HEK293 (cell line): ENCODE measurements at regions not wholly inside any gene's neighbourhood (a gene's known extent, or its start where the extent isn't known, plus 50 kb on each side); places are given as distances from the start of the nearest gene placed in this dataset.
A peak's percentile ranks its signal among the peaks of the same experiment; 100 is the strongest.

Source experiments
- CTCF ChIA-PET: fragments of 350-600 bp; formaldehyde crosslinking; extraction: SDS; loops from one replicate; lab custom pipeline; 2021; ENCODE audit warnings: antibody characterized with exemption; lab: Yijun Ruan, JAX
- POLR2A ChIA-PET: fragments of 300-600 bp; formaldehyde crosslinking; extraction: SDS; loops from one replicate; lab custom pipeline; 2020; ENCODE audit warnings: antibody characterized with exemption, inconsistent platforms; lab: Yijun Ruan, JAX
- H3K27ac ChIP-seq: fragments of 200-500 bp; sonication (Bioruptor generic); 2 replicates; pipeline ENCODE4 v1.5.1; 2014; ENCODE audit warnings: low read depth, low read length, control low read depth, inconsistent platforms; ENCODE audit errors: extremely low read depth
- H3K36me3 ChIP-seq, 2 experiments: fragments of 200-500 bp in 1 of 2; sonication (Bioruptor generic) in 1 of 2; 1 replicate in 1 of 2; 2 replicates in 1 of 2; pipeline ENCODE4 v1.5.1; 2014 to 2017; ENCODE audit warnings: inconsistent platforms in 2 of 2, low read length in 2 of 2; ENCODE audit not compliant: control insufficient read depth in 2 of 2, insufficient read depth in 1 of 2
- H3K4me1 ChIP-seq: fragments of 200-500 bp; sonication (Bioruptor generic); 2 replicates; pipeline ENCODE4 v1.5.1; 2014; ENCODE audit warnings: mild to moderate bottlenecking, low read length, inconsistent platforms; ENCODE audit not compliant: control insufficient read depth, insufficient read depth
- H3K4me3 ChIP-seq: 2 replicates; pipeline ENCODE4 v1.5.1; 2011; ENCODE audit warnings: low read depth, mild to moderate bottlenecking, control low read depth, low read length, moderate library complexity
- H3K9me3 ChIP-seq: fragments of 200-500 bp; sonication (Bioruptor generic); 2 replicates; pipeline ENCODE4 v1.5.1; 2014; ENCODE audit warnings: low read depth, low read length, inconsistent platforms; ENCODE audit not compliant: control insufficient read depth, insufficient read depth
- BCL11A ChIP-seq: fragments of 450-650 bp; formaldehyde crosslinking; IDR thresholded peaks from 2 replicates; pipeline ENCODE4 v1.5.1; 2016; ENCODE audit warnings: low read depth, missing biosample characterization, missing genetic modification characterization
- ELK4 ChIP-seq: IDR thresholded peaks from 2 replicates; pipeline ENCODE4 v1.6.1; 2011; ENCODE audit warnings: mild to moderate bottlenecking, low read depth, low read length, borderline replicate concordance
- KLF8 ChIP-seq: fragments of 450-650 bp; formaldehyde crosslinking; IDR thresholded peaks from 2 replicates; pipeline ENCODE4 v1.5.1; 2016; ENCODE audit warnings: missing biosample characterization, missing genetic modification characterization
- PRDM6 ChIP-seq: fragments of 450-650 bp; formaldehyde crosslinking; IDR thresholded peaks from 2 replicates; pipeline ENCODE4 v1.5.1; 2017; ENCODE audit warnings: missing biosample characterization, missing genetic modification characterization
- TSHZ1 ChIP-seq: fragments of 450-650 bp; formaldehyde crosslinking; IDR thresholded peaks from 2 replicates; pipeline ENCODE4 v1.5.1; 2016; ENCODE audit warnings: missing biosample characterization, missing genetic modification characterization, borderline replicate concordance
- ZBTB17 ChIP-seq: fragments of 450-650 bp; formaldehyde crosslinking; IDR thresholded peaks from 2 replicates; pipeline ENCODE4 v1.5.1; 2016; ENCODE audit warnings: missing biosample characterization, missing genetic modification characterization
- ZFHX2 ChIP-seq: fragments of 450-650 bp; formaldehyde crosslinking; conservative IDR thresholded peaks from 2 replicates; pipeline ENCODE4 v1.5.1; 2016; ENCODE audit warnings: missing biosample characterization, missing genetic modification characterization
- ZNF112 ChIP-seq: fragments of 450-650 bp; formaldehyde crosslinking; IDR thresholded peaks from 2 replicates; pipeline ENCODE4 v1.5.0; 2017; ENCODE audit warnings: missing biosample characterization, missing genetic modification characterization
- ZNF211 ChIP-seq: fragments of 450-650 bp; formaldehyde crosslinking; IDR thresholded peaks from 2 replicates; pipeline ENCODE4 v1.5.1; 2016; ENCODE audit warnings: low read depth, missing biosample characterization, missing genetic modification characterization
- ZNF311 ChIP-seq: fragments of 450-650 bp; formaldehyde crosslinking; IDR thresholded peaks from 2 replicates; pipeline ENCODE4 v1.5.1; 2017; ENCODE audit warnings: missing biosample characterization, missing genetic modification characterization, borderline replicate concordance
- ZNF324 ChIP-seq: fragments of 450-650 bp; formaldehyde crosslinking; IDR thresholded peaks from 2 replicates; pipeline ENCODE4 v1.5.1; 2016; ENCODE audit warnings: missing biosample characterization, missing genetic modification characterization
- ZNF404 ChIP-seq: fragments of 450-650 bp; formaldehyde crosslinking; IDR thresholded peaks from 2 replicates; pipeline ENCODE4 v1.5.1; 2017; ENCODE audit warnings: missing biosample characterization, missing genetic modification characterization
- ZNF530 ChIP-seq: fragments of 450-650 bp; formaldehyde crosslinking; IDR thresholded peaks from 2 replicates; pipeline ENCODE4 v1.5.1; 2016; ENCODE audit warnings: low read depth, missing biosample characterization, missing genetic modification characterization
- ZNF544 ChIP-seq: fragments of 450-650 bp; formaldehyde crosslinking; IDR thresholded peaks from 2 replicates; pipeline ENCODE4 v1.5.0; 2017; ENCODE audit warnings: missing biosample characterization, missing genetic modification characterization
- ZNF571 ChIP-seq: fragments of 450-650 bp; formaldehyde crosslinking; IDR thresholded peaks from 2 replicates; pipeline ENCODE4 v1.5.0; 2017; ENCODE audit warnings: missing biosample characterization, missing genetic modification characterization
- ZNF585B ChIP-seq: fragments of 450-650 bp; formaldehyde crosslinking; IDR thresholded peaks from 2 replicates; pipeline ENCODE4 v1.5.1; 2016; ENCODE audit warnings: missing biosample characterization, missing genetic modification characterization
- ZNF623 ChIP-seq: fragments of 450-650 bp; formaldehyde crosslinking; IDR thresholded peaks from 2 replicates; pipeline ENCODE4 v1.5.1; 2016; ENCODE audit warnings: missing biosample characterization, missing genetic modification characterization
- ZNF624 ChIP-seq: fragments of 450-650 bp; formaldehyde crosslinking; IDR thresholded peaks from 2 replicates; pipeline ENCODE4 v1.5.1; 2017; ENCODE audit warnings: missing biosample characterization, missing genetic modification characterization
- ZNF629 ChIP-seq: fragments of 450-650 bp; formaldehyde crosslinking; IDR thresholded peaks from 2 replicates; pipeline ENCODE4 v1.5.1; 2017; ENCODE audit warnings: missing biosample characterization, missing genetic modification characterization
- ZNF658 ChIP-seq: fragments of 450-650 bp; formaldehyde crosslinking; IDR thresholded peaks from 2 replicates; pipeline ENCODE4; 2016; ENCODE audit warnings: missing biosample characterization, missing genetic modification characterization
- ZSCAN18 ChIP-seq: fragments of 450-650 bp; formaldehyde crosslinking; IDR thresholded peaks from 2 replicates; pipeline ENCODE4 v1.5.1; 2016; ENCODE audit warnings: missing biosample characterization, missing genetic modification characterization
- ZSCAN30 ChIP-seq: fragments of 450-650 bp; IDR thresholded peaks from 2 replicates; pipeline ENCODE4 v1.5.1; 2018; ENCODE audit warnings: missing biosample characterization, mild to moderate bottlenecking, missing genetic modification characterization, moderate library complexity
- TF ChIP-seq, protein P1 (sequence below): fragments of 450-650 bp; formaldehyde crosslinking; IDR thresholded peaks from 2 replicates; pipeline ENCODE4 v1.5.1; 2016; ENCODE audit warnings: missing biosample characterization, missing genetic modification characterization
- TF ChIP-seq, protein P2 (sequence below): fragments of 450-650 bp; formaldehyde crosslinking; IDR thresholded peaks from 2 replicates; pipeline ENCODE4 v1.5.1; 2016; ENCODE audit warnings: missing biosample characterization, missing genetic modification characterization

DNA sequence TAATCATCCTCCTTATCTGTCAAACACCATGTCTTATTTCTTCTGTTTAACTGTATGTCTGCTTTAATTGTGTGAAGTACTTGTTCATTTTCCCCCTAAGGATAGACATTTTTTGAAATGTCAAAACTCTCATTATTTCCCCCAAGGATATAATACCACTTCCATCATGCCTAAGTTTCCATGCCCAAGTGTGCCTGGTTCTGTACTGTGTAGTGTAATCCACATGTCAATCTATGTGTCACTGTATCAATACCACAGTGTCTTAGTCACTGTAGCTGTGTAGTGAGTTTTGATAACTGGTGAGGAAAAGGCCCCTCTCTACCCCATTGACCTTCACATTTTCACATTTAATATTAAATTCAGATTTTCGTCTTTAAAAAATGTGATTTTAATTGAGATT lies 1265.5 kb downstream of the PCDH9 start:
- H3K27ac ChIP-seq: no peak overlapping the region
- POLR2A ChIA-PET: no interaction called here

DNA sequence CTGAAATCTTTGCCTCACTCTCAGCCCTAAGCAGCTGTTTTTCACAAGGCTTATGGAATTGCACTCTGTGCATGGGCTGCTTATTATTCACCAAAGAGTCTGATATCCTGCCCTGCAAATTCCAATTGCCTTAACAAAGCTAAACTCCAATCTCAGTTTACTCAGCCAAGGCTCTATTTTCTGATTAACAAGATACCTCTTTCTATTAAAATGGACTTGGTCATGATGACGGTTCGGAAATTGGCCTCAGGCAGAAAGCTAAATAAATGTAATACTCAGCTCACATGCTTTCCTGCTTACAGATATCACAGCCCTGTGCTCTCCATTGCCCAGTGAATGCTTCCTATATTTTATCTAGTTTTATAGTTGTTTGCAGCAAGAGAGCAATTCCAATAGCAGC lies 1270.8 kb downstream of the PCDH9 start:
- H3K4me3 ChIP-seq: no peak overlapping the region
- POLR2A ChIA-PET: no interaction called here
- CTCF ChIA-PET: interaction anchor here (0.8 kb wide), 1 partner anchor 385 kb away, joined by 3 read pairs; no protein-coding TSS in a partner anchor

More for the DNA sequence above, 1265.5 kb downstream of the PCDH9 start:
- H3K36me3 ChIP-seq: no peaks in the 10 kb centered on the region
- CTCF ChIA-PET: no interaction called here
- H3K4me1 ChIP-seq: no peaks in the 10 kb centered on the region
- H3K9me3 ChIP-seq: no peaks in the 10 kb centered on the region
- no peak overlapping the region for H3K4me3 ChIP-seq
- no peak for TF ChIP-seq ZNF404 (tag by site-specific recombination)
- no peak for TF ChIP-seq ZNF623 (tag by site-specific recombination)
- TF ChIP-seq BCL11A (tag by site-specific recombination): no peak
- no peak for TF ChIP-seq ZNF585B (tag by site-specific recombination)
- TF ChIP-seq TSHZ1: no peak
- no peak for TF ChIP-seq ZNF624 (tag by site-specific recombination)
- TF ChIP-seq, protein P1, sequence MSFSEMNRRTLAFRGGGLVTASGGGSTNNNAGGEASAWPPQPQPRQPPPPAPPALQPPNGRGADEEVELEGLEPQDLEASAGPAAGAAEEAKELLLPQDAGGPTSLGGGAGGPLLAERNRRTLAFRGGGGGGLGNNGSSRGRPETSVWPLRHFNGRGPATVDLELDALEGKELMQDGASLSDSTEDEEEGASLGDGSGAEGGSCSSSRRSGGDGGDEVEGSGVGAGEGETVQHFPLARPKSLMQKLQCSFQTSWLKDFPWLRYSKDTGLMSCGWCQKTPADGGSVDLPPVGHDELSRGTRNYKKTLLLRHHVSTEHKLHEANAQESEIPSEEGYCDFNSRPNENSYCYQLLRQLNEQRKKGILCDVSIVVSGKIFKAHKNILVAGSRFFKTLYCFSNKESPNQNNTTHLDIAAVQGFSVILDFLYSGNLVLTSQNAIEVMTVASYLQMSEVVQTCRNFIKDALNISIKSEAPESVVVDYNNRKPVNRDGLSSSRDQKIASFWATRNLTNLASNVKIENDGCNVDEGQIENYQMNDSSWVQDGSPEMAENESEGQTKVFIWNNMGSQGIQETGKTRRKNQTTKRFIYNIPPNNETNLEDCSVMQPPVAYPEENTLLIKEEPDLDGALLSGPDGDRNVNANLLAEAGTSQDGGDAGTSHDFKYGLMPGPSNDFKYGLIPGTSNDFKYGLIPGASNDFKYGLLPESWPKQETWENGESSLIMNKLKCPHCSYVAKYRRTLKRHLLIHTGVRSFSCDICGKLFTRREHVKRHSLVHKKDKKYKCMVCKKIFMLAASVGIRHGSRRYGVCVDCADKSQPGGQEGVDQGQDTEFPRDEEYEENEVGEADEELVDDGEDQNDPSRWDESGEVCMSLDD: no peak
- no peak for TF ChIP-seq ZNF530
- no peak for TF ChIP-seq ZFHX2 (tag by site-specific recombination)
- no peak for TF ChIP-seq ZSCAN30 (tag by site-specific recombination)
- TF ChIP-seq ZNF211 (tag by site-specific recombination): no peak
- no peak for TF ChIP-seq ZNF311 (tag by site-specific recombination)
- no peak for TF ChIP-seq ZNF571 (tag by site-specific recombination)
- no peak for TF ChIP-seq ZNF629 (tag by site-specific recombination)
- no peak for TF ChIP-seq ZNF324 (tag by site-specific recombination)
- TF ChIP-seq ZNF544: no peak
- no peak for TF ChIP-seq KLF8 (tag by site-specific recombination)
- no peak for TF ChIP-seq ZNF658 (tag by site-specific recombination)
- TF ChIP-seq, all 188 proteins: peak for 0

More for the DNA sequence above, 1270.8 kb downstream of the PCDH9 start:
- Histone ChIP-seq H3K9me3 (no peaks in the 10 kb centered on the region), H3K27ac (no peak overlapping the region), H3K36me3 (no peaks in the 10 kb centered on the region), H3K4me1 (no peaks in the 10 kb centered on the region)
- TF ChIP-seq ZNF324 (tag by site-specific recombination) (no peak), ELK4 (0 out of 2 replicates have a peak, but pooled peaks have one; percentile 27), ZSCAN18 (tag by site-specific recombination) (no peak), PRDM6 (tag by site-specific recombination) (no peak), ZBTB17 (tag by site-specific recombination) (no peak), ZNF571 (tag by site-specific recombination) (no peak), ZNF112 (tag by site-specific recombination) (no peak)
- TF ChIP-seq, protein P2, sequence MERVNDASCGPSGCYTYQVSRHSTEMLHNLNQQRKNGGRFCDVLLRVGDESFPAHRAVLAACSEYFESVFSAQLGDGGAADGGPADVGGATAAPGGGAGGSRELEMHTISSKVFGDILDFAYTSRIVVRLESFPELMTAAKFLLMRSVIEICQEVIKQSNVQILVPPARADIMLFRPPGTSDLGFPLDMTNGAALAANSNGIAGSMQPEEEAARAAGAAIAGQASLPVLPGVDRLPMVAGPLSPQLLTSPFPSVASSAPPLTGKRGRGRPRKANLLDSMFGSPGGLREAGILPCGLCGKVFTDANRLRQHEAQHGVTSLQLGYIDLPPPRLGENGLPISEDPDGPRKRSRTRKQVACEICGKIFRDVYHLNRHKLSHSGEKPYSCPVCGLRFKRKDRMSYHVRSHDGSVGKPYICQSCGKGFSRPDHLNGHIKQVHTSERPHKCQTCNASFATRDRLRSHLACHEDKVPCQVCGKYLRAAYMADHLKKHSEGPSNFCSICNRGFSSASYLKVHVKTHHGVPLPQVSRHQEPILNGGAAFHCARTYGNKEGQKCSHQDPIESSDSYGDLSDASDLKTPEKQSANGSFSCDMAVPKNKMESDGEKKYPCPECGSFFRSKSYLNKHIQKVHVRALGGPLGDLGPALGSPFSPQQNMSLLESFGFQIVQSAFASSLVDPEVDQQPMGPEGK (tag by site-specific recombination): no peak
